HG03060 (cell line): ENCODE measurements at regions not wholly inside any gene's neighbourhood (a gene's known extent, or its start where the extent isn't known, plus 50 kb on each side); places are given as distances from the start of the nearest gene placed in this dataset.

Source experiments
- ATAC-seq: cut with Tn5 transposase; IDR thresholded peaks from one replicate; pipeline ENCODE4 v1.9.1; 2021; ENCODE audit warnings: low read depth, moderate number of reproducible peaks; ENCODE audit not compliant: unreplicated experiment

GRCh38 chr19:30228113-30228834 lies 143.9 kb upstream of the ZNF536 start:
- ATAC-seq: no peak

DNA sequence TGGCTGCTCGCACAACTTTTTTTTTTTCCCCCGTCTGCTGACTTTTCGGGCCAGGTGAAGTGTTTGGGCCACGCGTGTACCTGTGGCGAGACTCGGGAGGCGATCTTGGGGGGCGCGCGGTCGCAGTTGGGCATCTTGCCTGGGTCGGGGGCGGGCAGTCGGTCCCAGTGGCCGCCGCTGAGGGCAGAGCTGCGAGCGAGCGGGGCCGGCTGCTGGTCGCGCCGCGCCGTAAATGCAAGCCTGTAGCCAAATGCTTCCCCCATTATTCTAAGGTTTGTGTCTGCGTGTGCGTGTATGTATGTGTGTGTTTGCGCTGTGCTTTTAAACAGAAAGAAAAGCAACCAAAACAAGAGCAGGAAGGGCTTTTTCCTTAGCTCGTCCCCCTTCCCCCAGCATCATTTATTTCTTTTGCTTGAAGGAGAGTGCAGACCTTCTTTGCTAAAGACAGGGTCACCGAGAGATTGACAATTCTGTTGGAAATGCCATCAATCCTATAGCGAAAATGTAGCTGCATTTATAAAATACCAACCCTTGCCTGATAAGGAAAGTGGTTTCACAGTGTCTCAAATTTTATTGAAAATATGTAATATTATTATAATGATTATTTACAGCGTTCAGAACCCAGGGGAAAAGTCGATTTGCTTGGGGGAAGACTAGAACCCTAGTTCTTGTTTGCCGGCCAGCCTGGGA lies 143.2 kb upstream of the ZNF536 start:
- no peak for ATAC-seq

- ATAC-seq: no peak
Measured at GRCh38 chr19:30229525-30230174, 142.5 kb upstream of the ZNF536 start.

GRCh38 chr19:30231408-30232318 lies 140.5 kb upstream of the ZNF536 start:
- no peak for ATAC-seq

DNA sequence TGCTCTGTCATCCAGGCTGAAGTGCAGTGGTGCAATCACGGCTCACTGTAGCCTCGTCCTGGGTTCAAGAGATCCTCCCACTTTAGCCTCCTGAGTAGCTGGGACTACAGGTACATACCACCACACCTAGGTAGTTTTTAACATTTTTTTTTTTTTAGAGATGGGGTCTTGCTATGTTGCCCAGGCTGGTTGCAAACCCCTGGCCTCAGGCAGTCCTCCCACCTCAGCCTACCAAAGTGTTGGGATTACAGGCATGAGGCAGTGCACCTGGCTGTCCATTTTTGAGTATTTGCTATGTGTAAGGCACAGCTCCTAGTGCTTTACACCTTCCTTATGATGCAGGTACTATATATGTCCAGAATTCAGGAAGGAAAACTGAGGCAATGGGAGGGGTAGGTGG lies 138.8 kb upstream of the ZNF536 start:
- ATAC-seq: no peak

GRCh38 chr19:30235946-30236345 lies 136.2 kb upstream of the ZNF536 start:
- no peak for ATAC-seq

DNA sequence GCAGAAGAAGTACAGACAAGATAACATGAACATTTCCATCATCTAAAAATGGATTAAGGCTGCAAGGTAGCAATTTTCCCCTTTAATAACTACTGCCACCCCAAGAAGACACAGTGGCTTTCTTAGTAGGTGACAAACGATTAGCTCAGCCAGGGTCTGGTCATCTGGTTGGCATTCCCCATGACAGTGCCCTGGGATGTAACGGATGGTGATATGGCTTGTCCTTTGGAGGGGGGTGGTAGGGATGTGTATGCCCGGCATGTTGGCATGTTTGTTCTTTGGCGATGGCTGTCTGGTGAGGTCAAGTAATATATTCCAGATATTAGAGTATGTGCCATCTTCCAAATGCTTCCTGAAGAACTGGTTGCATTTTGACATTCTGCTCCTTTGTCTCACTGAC lies 135.6 kb upstream of the ZNF536 start:
- no peak for ATAC-seq

DNA sequence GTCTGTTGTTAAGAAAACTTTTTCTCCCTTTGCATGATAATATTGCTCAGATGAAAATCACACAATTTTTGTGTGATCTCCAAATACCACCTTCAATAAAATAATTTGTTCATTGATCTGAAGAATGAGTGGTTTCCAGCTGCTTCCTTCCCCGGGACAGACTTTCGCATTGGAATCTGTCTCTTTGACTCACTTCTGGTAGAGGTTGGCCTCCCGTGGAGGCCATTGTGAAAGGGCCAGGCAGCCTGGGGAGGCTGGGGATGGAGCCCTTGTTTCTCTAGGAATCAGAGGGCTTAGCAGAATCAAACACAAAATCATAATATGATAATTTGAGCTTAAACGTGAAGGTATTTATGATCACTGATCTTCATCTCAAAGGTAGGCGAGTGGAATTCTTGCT lies 135.0 kb upstream of the ZNF536 start:
- no peak for ATAC-seq

- no peak for ATAC-seq
Measured at GRCh38 chr19:30240904-30241695, 131.1 kb upstream of the ZNF536 start.

GRCh38 chr19:30244533-30244932 lies 127.7 kb upstream of the ZNF536 start:
- ATAC-seq: no peak

DNA sequence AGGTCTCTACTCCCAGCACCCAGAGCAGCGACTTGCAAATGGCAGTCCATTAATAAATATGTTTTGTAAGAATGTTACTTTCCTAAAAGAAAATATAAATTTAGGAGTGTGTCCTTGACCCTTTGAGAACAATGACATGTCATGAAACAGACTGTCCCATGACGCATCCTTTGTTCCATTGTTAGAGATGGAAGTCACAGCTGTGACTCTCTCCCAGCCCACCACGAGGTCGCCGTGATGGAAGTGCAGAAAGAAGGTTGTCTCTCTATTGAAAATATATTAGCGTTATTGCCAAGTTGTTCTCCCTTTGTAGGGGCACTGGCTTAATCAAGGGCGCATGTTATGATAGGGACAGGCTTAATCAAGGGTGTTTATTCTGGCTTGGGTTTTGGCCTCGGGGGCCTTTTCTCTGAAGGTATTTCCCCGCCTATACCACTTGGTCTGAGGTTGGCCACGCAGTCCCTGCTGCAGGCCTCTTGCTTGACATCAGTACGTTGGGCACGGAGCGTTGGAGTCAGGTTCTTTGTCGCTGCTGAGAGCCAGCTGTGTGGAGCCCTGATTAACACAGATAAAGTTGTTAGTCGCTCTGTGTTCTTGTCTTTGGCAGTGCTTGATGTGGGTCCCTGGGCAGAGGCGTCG lies 126.7 kb upstream of the ZNF536 start:
- ATAC-seq: no peak

- no peak for ATAC-seq
Measured at GRCh38 chr19:30249911-30250310, 122.3 kb upstream of the ZNF536 start.

DNA sequence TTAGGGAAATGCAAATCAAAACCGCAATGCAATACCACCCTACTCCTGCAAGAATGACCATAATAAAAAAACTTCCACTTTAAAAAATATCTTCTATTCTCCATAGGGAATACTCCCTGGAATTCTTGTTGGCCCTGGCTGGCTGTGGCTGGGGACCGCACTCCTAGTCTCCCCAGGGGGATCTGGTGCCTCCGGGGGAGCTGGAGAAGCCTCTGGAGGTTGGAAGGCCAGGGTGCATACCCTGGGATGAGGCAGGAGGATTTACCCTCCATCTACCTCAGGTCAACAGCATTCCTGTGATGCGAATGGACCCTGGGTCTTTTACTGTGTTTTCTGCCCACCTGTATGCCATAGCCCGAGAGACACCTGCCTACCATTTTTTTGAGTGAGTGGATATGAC lies 120.0 kb upstream of the ZNF536 start:
- ATAC-seq: no peak

GRCh38 chr19:30253581-30253996 lies 118.6 kb upstream of the ZNF536 start:
- ATAC-seq: no peak

- ATAC-seq: no peak
Measured at GRCh38 chr19:30254158-30254557, 118.0 kb upstream of the ZNF536 start.

GRCh38 chr19:30254789-30255188 lies 117.4 kb upstream of the ZNF536 start:
- no peak for ATAC-seq

GRCh38 chr19:30255791-30256495 lies 116.2 kb upstream of the ZNF536 start:
- no peak for ATAC-seq

- ATAC-seq: no peak
Measured at GRCh38 chr19:30256496-30256850, 115.7 kb upstream of the ZNF536 start.

DNA sequence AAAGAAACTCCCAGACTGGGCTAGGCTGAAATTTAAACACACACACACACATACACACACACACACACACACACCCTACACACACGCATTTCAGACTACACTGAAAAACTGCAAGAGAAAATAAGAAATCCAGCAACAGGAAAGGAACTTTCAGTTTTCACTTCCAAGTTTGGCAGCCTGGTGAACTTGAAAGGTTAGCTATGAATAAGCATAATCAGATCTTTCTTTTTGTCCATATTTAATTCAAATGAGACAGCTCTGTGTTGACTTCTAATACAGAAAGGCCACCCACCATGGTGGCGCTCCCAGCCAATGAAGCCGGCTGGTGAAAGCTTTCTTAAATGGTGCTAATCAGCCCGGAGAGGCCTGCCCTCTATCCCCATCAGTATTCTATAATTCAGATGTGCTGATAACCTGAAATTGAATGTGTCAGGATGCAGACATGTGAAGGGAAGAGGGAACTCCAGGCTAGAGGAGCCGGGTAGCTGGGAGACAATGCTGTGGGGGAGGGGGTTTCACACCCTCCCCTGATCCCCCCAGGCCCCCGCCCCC lies 108.3 kb upstream of the ZNF536 start:
- ATAC-seq: no peak
